ENCODE measurements at regions not wholly inside any gene's neighbourhood (a gene's known extent, or its start where the extent isn't known, plus 50 kb on each side); places are given as distances from the start of the nearest gene placed in this dataset.
A peak's percentile ranks its signal among the peaks of the same experiment; 100 is the strongest.

GRCh38 chr1:244273262-244273844 lies 178.4 kb downstream of the ADSS2 start:
- intact Hi-C loops (cut with micrococcal nuclease), result loop anchor here (1.0 to 10.0 kb wide), 8 partner anchors 26 to 929 kb away; partner anchors contain the start of gene AKT3
- Mint-ChIP-seq H3K27me3 (ENCODE audit: insufficient read depth) (peaks cover 3% of the 10 kb centered on the region), H3K27ac (no peak overlapping the region), H3K9me3 (peaks cover 5% of the 10 kb centered on the region), H3K4me3 (no peak overlapping the region), H3K4me1 (ENCODE audit: low read depth) (peaks cover 8% of the 10 kb centered on the region), H3K36me3 (ENCODE audit: low read depth) (no peaks in the 10 kb centered on the region)
- DNase-seq (ENCODE audit: low spot score), result no peak

GRCh38 chr1:244273845-244274619 lies 177.7 kb downstream of the ADSS2 start:
- H3K36me3 Mint-ChIP-seq (ENCODE audit: low read depth), result no peaks in the 10 kb centered on the region
- DNase-seq (ENCODE audit: low spot score), result no peak
- no peak overlapping the region for H3K4me3 Mint-ChIP-seq
- peaks cover 3% of the 10 kb centered on the region for H3K27me3 Mint-ChIP-seq (ENCODE audit: insufficient read depth)
- intact Hi-C loops (cut with micrococcal nuclease), result loop anchor here (1.0 to 10.0 kb wide), 8 partner anchors 25 to 930 kb away; partner anchors contain the start of gene AKT3
- peak overlapping the region; percentile 27 for H3K27ac Mint-ChIP-seq
- peaks cover 8% of the 10 kb centered on the region for H3K4me1 Mint-ChIP-seq (ENCODE audit: low read depth)
- peaks cover 5% of the 10 kb centered on the region for H3K9me3 Mint-ChIP-seq

- Mint-ChIP-seq H3K4me1 (ENCODE audit: low read depth) (peaks cover 8% of the 10 kb centered on the region), H3K27ac (no peak overlapping the region), H3K36me3 (ENCODE audit: low read depth) (no peaks in the 10 kb centered on the region), H3K27me3 (ENCODE audit: insufficient read depth) (peaks cover 3% of the 10 kb centered on the region), H3K4me3 (no peak overlapping the region), H3K9me3 (no peaks in the 10 kb centered on the region)
- no peak for DNase-seq (ENCODE audit: low spot score)
- intact Hi-C loops (cut with micrococcal nuclease), result loop anchor here (10.0 kb wide), 1 partner anchor 292 kb away; no protein-coding TSS in a partner anchor
Measured at GRCh38 chr1:244276646-244277045, 175.1 kb downstream of the ADSS2 start.

- Mint-ChIP-seq H3K4me3 (no peak overlapping the region), H3K27me3 (ENCODE audit: insufficient read depth) (peaks cover 5% of the 10 kb centered on the region), H3K4me1 (ENCODE audit: low read depth) (no peaks in the 10 kb centered on the region), H3K27ac (no peak overlapping the region), H3K36me3 (ENCODE audit: low read depth) (no peaks in the 10 kb centered on the region), H3K9me3 (no peaks in the 10 kb centered on the region)
- no peak for DNase-seq (ENCODE audit: low spot score)
- intact Hi-C loops (cut with micrococcal nuclease), result no loop called here
Measured at GRCh38 chr1:244280201-244280600, 171.5 kb downstream of the ADSS2 start.

- H3K27me3 Mint-ChIP-seq (ENCODE audit: insufficient read depth), result peaks cover 7% of the 10 kb centered on the region
Measured at GRCh38 chr1:244280859-244281258, 170.8 kb downstream of the ADSS2 start.

GRCh38 chr1:244283772-244284171 lies 167.9 kb downstream of the ADSS2 start:
- Mint-ChIP-seq H3K27me3 (ENCODE audit: insufficient read depth) (peaks cover 7% of the 10 kb centered on the region), H3K4me3 (no peak overlapping the region), H3K4me1 (ENCODE audit: low read depth) (no peaks in the 10 kb centered on the region), H3K9me3 (peaks cover 3% of the 10 kb centered on the region), H3K36me3 (ENCODE audit: low read depth) (no peaks in the 10 kb centered on the region), H3K27ac (no peak overlapping the region)
- DNase-seq (ENCODE audit: low spot score), result no peak
- intact Hi-C loops (cut with micrococcal nuclease), result no loop called here

More at GRCh38 chr1:244280859-244281258, 170.8 kb downstream of the ADSS2 start:
- H3K27ac Mint-ChIP-seq, result no peak overlapping the region
- H3K9me3 Mint-ChIP-seq, result no peaks in the 10 kb centered on the region
- no peak for DNase-seq (ENCODE audit: low spot score)
- no peaks in the 10 kb centered on the region for H3K4me1 Mint-ChIP-seq (ENCODE audit: low read depth)
- intact Hi-C loops (cut with micrococcal nuclease), result no loop called here
- H3K4me3 Mint-ChIP-seq, result no peak overlapping the region
- no peaks in the 10 kb centered on the region for H3K36me3 Mint-ChIP-seq (ENCODE audit: low read depth)

GRCh38 chr1:244284641-244285156 lies 167.0 kb downstream of the ADSS2 start:
- H3K36me3 Mint-ChIP-seq (ENCODE audit: low read depth), result no peaks in the 10 kb centered on the region
- no peaks in the 10 kb centered on the region for H3K4me1 Mint-ChIP-seq (ENCODE audit: low read depth)
- no peak overlapping the region for H3K4me3 Mint-ChIP-seq
- H3K9me3 Mint-ChIP-seq, result peaks cover 5% of the 10 kb centered on the region
- H3K27me3 Mint-ChIP-seq (ENCODE audit: insufficient read depth), result peaks cover 7% of the 10 kb centered on the region
- H3K27ac Mint-ChIP-seq, result no peak overlapping the region
- DNase-seq (ENCODE audit: low spot score), result no peak
- intact Hi-C loops (cut with micrococcal nuclease), result no loop called here

GRCh38 chr1:244286341-244286740 lies 165.4 kb downstream of the ADSS2 start:
- no peak overlapping the region for H3K27ac Mint-ChIP-seq
- intact Hi-C loops (cut with micrococcal nuclease), result no loop called here
- peaks cover 20% of the 10 kb centered on the region for H3K27me3 Mint-ChIP-seq (ENCODE audit: insufficient read depth)

GRCh38 chr1:244287726-244288125 lies 164.0 kb downstream of the ADSS2 start:
- no peak for DNase-seq (ENCODE audit: low spot score)
- H3K36me3 Mint-ChIP-seq (ENCODE audit: low read depth), result no peaks in the 10 kb centered on the region
- intact Hi-C loops (cut with micrococcal nuclease), result no loop called here
- no peak overlapping the region for H3K4me3 Mint-ChIP-seq
- peaks cover 24% of the 10 kb centered on the region for H3K27me3 Mint-ChIP-seq (ENCODE audit: insufficient read depth)
- no peak overlapping the region for H3K27ac Mint-ChIP-seq
- no peaks in the 10 kb centered on the region for H3K4me1 Mint-ChIP-seq (ENCODE audit: low read depth)
- peaks cover 5% of the 10 kb centered on the region for H3K9me3 Mint-ChIP-seq

More at GRCh38 chr1:244286341-244286740, 165.4 kb downstream of the ADSS2 start:
- Mint-ChIP-seq H3K4me3 (no peak overlapping the region), H3K9me3 (peaks cover 5% of the 10 kb centered on the region), H3K4me1 (ENCODE audit: low read depth) (no peaks in the 10 kb centered on the region), H3K36me3 (ENCODE audit: low read depth) (no peaks in the 10 kb centered on the region)
- no peak for DNase-seq (ENCODE audit: low spot score)

- Mint-ChIP-seq H3K4me1 (ENCODE audit: low read depth) (no peaks in the 10 kb centered on the region), H3K4me3 (no peak overlapping the region), H3K9me3 (peaks cover 5% of the 10 kb centered on the region), H3K36me3 (ENCODE audit: low read depth) (no peaks in the 10 kb centered on the region), H3K27me3 (ENCODE audit: insufficient read depth) (peaks cover 24% of the 10 kb centered on the region), H3K27ac (no peak overlapping the region)
- DNase-seq (ENCODE audit: low spot score), result no peak
- intact Hi-C loops (cut with micrococcal nuclease), result no loop called here
Measured at GRCh38 chr1:244288663-244289062, 163.0 kb downstream of the ADSS2 start.

GRCh38 chr1:244289991-244290785 lies 161.5 kb downstream of the ADSS2 start:
- peaks cover 5% of the 10 kb centered on the region for H3K9me3 Mint-ChIP-seq
- peaks cover 23% of the 10 kb centered on the region for H3K27me3 Mint-ChIP-seq (ENCODE audit: insufficient read depth)
- H3K4me3 Mint-ChIP-seq, result no peak overlapping the region
- intact Hi-C loops (cut with micrococcal nuclease), result no loop called here
- no peak overlapping the region for H3K27ac Mint-ChIP-seq
- no peaks in the 10 kb centered on the region for H3K36me3 Mint-ChIP-seq (ENCODE audit: low read depth)
- DNase-seq (ENCODE audit: low spot score), result no peak
- no peaks in the 10 kb centered on the region for H3K4me1 Mint-ChIP-seq (ENCODE audit: low read depth)

- intact Hi-C loops (cut with micrococcal nuclease), result no loop called here
- no peak for DNase-seq (ENCODE audit: low spot score)
- no peaks in the 10 kb centered on the region for H3K36me3 Mint-ChIP-seq (ENCODE audit: low read depth)
- no peaks in the 10 kb centered on the region for H3K4me1 Mint-ChIP-seq (ENCODE audit: low read depth)
- peaks cover 5% of the 10 kb centered on the region for H3K9me3 Mint-ChIP-seq
- no peak overlapping the region for H3K27ac Mint-ChIP-seq
- no peak overlapping the region for H3K4me3 Mint-ChIP-seq
- H3K27me3 Mint-ChIP-seq (ENCODE audit: insufficient read depth), result peaks cover 21% of the 10 kb centered on the region
Measured at GRCh38 chr1:244291236-244292201, 160.2 kb downstream of the ADSS2 start.
